ENCODE measurements at regions not wholly inside any gene's neighbourhood (a gene's known extent, or its start where the extent isn't known, plus 50 kb on each side); places are given as distances from the start of the nearest gene placed in this dataset.

DNA sequence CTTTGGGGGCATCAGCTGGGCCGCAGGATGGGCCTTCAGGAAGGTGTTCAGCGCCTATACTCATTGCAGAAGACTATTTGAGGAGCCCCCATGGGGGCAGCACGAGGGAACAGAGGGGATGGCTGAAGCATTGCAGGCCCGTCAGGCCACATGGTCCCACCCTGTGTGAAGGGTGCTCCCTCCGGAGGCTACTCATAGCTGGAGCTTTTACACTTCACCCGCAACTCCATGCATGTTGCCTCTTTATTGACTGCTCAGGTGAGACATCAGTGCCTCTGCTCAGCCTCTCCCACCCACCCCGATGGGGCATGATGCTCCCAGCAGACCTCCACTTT lies 1500.9 kb downstream of the TBC1D22A start:
- in situ Hi-C loops (cut with HindIII; ENCODE audit: low pct_unique_long_range_greater_than_20kb, low sequenced_read_pairs), result no loop called here
- no peak for DNase-seq (ENCODE audit: low read depth, low spot score)

DNA sequence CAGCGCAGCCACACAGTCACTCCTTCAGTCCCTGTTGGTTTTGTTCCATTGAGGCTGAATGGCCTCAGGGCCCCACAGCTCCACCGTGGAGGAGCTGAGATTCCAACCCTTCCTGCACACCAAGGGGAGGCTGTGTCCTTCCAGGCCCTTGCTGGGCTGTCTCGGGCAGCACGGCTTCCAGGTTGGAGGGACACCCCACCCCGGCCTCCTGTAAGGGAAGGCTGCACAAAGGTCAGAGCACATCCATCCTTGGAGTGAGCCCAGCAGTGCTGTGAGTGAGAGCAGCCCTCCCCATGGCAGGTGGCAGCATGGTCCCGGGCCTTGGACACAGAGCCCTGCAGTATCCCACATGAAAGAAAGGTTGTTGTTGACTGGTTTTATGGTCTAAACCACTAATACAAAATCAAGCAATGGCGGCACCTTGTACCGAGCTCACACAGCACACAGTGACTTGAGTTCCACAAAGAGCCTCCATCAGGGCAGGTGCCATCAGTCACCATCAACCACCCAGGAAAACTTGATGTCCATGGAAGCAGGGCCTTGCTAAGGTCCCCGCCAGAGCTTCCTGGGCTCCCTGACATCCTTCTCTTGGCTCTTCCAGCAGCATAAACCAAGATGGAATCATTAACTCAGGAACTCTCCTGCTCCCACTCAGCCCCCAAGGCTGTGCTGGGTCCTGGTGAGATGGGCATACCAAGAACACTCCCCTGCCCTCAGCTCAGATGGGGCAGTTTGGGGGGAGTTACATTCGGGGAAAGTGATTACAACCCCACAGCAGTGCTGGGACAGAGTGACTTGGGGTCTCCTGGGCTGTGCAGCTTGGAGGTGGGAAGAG lies 1500.4 kb downstream of the TBC1D22A start:
- no peak for DNase-seq (ENCODE audit: low read depth, low spot score)
- in situ Hi-C loops (cut with HindIII; ENCODE audit: low pct_unique_long_range_greater_than_20kb, low sequenced_read_pairs), result no loop called here

DNA sequence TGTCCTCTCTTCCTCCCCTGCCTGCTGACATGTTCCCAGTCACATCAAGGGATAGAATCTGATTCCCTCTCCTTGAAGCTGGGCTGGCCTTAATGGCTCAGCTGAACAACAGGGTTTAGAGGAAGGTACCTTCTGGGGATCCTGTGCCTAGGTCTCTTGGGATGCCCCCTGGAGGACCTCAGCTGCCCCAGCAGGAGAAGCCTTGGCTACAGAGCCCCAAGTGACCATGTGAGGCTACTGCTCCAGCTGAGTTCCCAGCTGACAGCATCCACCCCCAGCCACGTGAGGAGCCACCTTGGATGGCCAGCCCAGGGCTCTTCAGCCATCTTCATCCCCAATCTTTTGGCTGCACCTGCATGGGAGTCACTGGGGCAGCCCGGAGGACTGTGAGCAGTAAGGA lies 1499.3 kb downstream of the TBC1D22A start:
- DNase-seq (ENCODE audit: low read depth, low spot score), result no peak
- in situ Hi-C loops (cut with HindIII; ENCODE audit: low pct_unique_long_range_greater_than_20kb, low sequenced_read_pairs), result no loop called here

DNA sequence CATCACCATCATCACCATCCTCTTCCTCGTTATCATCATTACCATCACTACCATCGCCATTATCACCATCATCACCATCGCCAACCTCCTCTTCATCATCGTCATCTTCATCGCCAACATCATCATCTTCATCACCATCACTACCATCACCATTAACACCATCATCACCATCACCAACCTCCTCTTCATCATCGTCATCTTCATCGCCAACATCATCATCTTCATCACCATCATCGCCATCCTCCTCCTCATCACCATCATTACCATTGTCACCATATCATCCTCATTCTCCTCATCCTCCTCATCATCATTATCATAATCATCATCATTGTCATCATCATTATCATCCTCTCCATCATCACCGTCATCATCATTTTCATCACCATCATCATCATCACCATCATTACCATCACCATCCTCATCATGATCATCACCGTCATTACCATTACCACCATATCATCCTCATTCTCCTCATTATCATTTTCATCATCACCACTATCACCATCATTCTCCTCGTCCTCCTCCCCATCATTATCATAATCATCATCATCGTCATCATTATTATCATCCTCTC lies 1498.7 kb downstream of the TBC1D22A start:
- in situ Hi-C loops (cut with HindIII; ENCODE audit: low pct_unique_long_range_greater_than_20kb, low sequenced_read_pairs), result no loop called here
- DNase-seq (ENCODE audit: low read depth, low spot score), result no peak

DNA sequence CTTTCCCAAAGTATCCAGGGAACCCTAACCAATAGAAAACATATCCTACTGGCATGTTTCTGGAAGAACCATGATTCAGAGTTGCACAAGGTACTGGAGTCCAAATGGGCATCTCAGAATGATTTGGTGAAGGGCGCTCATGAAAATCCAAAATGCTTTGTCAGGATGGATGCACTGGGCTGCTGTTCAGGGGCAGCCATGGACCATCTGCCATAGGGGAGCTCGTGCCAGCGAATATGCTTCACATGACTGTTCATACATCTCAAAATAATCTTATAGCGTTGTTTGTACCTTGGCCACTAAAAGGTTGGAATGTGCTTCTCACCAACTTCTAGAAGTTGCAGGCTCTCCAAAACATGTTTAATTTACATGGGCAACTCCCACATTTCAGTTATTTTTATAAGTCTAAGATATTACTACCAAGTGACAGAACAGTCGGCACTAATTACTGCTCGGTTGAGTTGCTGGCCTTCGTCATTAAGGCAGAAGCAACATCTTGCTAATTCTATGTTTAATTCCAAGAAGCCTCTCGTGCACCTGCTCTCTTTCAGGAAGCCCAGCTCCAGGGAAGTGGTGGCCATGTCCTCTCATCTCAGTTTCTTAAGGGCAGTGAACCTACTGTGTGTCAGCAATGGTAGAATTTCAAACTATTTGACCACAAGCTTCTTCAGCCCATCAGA lies 1497.7 kb downstream of the TBC1D22A start:
- in situ Hi-C loops (cut with HindIII; ENCODE audit: low pct_unique_long_range_greater_than_20kb, low sequenced_read_pairs), result no loop called here
- DNase-seq (ENCODE audit: low read depth, low spot score), result no peak

DNA sequence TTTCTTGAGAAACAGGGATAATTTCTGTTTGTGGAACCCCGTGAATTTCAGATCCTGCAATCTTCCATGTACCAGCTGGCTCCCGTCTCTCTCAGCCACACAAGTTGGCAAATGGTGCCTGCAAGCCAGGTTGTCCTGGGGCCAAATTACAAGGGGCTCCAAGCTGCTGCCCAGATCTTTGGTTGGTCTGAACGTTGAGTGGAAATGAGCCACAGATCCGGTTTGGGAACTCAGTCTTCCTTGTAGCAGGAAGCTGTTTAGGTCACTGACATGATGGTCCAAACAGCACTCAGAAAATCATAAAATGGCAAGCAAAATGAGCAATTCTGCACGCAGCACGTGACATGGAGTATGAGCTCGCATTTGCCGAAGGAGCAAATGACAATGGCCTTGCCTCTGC lies 1496.4 kb downstream of the TBC1D22A start:
- in situ Hi-C loops (cut with HindIII; ENCODE audit: low pct_unique_long_range_greater_than_20kb, low sequenced_read_pairs), result no loop called here
- DNase-seq (ENCODE audit: low read depth, low spot score), result no peak

DNA sequence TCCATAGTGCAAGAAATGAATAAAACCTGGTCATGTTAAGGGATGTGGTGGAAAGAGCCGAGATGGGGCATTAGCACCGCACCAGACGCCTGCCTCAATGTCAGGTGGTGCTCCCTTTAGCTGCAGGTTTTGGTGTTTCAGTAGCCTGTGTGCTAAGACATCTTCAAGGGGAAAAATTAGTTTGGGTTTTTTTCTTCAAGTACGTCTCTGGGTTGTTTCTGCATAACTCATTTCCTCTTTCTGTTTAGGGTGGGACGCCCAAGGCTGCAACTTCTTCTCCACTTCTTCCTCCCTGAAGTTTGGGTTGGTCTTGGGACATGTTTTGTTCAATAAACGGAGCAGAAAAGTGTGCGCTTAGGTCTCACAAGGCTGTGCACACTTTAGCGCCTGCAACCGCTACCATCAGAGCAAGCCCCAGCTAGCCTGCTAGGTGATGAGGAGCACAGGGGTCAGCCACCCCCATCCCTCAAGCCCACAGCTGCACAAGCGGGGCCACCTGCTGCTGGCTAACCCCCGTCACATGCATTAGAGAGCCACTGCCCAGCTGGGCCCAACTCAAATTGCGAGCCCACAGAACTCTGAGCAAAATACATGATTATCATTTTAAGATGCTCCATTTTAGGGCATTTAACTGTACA lies 1495.7 kb downstream of the TBC1D22A start:
- DNase-seq (ENCODE audit: low read depth, low spot score), result no peak
- in situ Hi-C loops (cut with HindIII; ENCODE audit: low pct_unique_long_range_greater_than_20kb, low sequenced_read_pairs), result no loop called here

DNA sequence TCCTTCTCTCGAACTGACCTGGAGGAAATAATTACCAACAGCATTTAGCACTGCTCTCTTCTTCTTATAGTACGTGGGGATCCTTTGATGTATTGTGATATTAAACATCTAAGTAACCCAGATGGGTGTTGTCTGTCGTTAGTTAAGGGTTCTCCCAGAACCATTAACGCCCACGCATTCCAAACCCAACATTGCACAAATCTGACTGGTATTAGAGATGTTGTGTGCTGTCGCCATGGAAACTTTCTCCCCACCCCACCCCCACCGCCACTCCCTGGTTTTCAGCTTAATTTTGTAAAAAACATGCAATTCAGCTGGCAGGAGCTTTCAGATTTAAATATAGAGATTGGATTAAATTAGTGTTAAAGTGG lies 1495.2 kb downstream of the TBC1D22A start:
- no peak for DNase-seq (ENCODE audit: low read depth, low spot score)
- in situ Hi-C loops (cut with HindIII; ENCODE audit: low pct_unique_long_range_greater_than_20kb, low sequenced_read_pairs), result no loop called here

DNA sequence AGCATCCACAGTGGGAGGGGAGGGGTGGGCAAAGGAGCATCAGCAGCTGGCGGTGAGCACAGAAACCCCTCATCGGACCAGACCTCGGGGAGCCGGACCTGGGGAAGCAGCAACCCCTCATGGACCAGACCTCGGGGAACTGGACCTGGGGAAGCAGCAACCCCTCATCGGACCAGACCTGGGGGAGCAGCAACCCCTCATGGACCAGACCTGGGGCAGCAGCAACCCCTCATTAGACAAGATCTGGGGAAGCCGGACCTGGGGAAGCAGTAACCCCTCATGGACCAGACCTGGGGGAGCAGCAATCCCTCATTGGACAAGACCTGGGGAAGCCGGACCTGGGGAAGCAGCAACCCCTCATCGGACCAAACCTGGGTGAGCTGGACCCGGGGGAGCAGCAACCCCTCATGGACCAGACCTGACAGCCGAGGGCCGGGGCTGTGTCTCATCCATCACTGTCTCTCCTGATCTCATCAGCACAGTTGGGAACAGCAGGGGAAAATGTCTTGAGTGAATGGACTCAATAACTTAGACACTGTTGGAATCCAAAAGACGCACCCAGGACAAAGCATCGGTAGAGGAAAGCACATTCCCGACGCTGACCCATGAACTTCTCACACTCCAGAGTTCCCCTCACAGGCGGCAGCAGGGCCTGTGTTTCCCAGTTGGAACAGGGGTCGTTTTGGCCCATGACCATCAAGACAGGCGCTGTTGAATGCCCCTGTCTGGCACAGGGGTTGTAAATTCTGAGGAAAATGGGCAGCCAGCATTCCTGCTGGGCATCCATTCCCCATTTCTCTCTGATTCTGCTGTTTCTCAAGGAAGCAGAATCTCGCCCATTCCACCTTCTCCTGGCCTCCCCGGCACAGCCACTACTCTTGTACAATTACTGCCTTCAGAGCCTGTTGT lies 1494.6 kb downstream of the TBC1D22A start:
- in situ Hi-C loops (cut with HindIII; ENCODE audit: low pct_unique_long_range_greater_than_20kb, low sequenced_read_pairs), result no loop called here
- no peak for DNase-seq (ENCODE audit: low read depth, low spot score)

DNA sequence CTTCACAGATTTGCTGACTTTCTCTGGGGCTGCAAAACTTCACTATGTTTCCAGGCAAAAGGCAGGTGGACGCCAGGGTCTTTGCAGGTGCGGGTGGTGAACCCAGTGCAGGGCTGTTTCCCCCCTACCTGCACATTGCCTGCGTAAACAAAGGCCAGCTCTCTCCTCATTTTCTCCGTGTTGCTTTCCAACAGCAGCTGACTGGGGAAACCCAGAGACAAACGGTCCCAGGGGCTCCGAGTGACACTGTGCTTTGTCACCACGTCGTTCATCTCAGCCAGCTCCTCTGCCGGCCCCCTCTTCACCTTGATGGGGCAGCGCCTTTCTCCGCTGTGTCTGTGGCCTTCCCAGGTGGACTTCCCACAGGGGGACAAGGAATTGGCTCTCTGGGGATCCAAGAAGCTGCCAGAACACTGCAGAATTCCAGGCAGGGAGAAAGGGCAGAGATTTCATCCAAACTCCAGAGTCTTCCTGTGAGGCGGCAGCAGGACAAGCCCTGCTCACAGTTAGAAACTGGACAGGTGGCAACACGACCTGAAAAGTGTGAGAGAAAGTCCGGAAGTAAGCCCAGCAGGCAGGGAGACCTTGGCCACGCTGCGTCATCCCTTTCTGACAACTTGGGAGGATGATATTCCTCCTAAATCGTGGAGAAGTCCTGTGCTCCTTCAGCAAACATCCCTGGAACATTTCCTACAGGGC lies 1493.7 kb downstream of the TBC1D22A start:
- no peak for DNase-seq (ENCODE audit: low read depth, low spot score)
- in situ Hi-C loops (cut with HindIII; ENCODE audit: low pct_unique_long_range_greater_than_20kb, low sequenced_read_pairs), result no loop called here

DNA sequence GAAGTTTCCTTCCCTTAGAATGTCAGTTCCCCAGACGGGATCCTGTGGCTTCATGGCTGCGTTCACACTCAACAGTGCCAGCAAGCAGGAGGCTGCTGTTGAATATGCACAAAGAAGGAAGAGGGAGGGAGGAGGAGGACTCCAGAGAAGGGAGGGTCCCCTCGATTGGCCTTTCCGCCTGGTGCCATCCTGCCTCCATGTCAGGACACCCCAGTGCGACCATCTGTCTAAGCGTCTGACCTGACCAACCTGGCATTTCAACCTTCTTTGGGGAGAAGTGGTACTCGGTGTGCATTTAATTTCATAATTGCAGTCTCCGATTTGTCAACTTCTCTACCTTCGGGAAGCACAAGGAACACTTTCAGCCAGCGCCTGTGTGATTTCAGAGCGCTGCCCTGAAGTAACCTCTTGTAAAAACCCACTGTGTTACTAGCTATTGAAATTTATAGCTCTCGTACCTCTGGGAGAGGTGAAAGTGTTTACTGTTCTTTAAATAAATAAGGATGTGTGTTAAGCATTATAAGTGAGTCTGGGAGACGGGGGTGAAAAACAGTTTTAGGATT lies 1491.9 kb downstream of the TBC1D22A start:
- DNase-seq (ENCODE audit: low read depth, low spot score), result no peak
- in situ Hi-C loops (cut with HindIII; ENCODE audit: low pct_unique_long_range_greater_than_20kb, low sequenced_read_pairs), result no loop called here

DNA sequence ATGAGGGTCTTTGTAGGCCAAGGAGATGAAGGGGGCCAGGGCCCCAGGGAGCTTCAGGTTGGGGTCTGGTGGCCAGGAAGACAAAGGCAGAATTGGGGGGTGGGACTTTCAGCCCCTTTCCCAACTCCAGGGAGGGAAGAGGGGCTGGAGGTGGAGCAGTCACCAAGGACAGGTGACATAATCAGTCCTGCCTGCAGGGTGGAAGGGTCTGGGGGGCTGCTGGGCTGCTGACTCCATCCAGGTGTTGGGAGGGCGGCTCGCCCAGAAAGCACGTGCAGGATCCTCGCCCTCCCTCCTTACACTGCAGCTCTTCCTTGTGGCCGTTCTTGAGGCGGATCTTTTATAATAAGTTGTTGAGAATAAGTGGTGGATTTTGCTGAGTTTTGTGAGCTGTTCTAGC lies 1491.1 kb downstream of the TBC1D22A start:
- no peak for DNase-seq (ENCODE audit: low read depth, low spot score)
- in situ Hi-C loops (cut with HindIII; ENCODE audit: low pct_unique_long_range_greater_than_20kb, low sequenced_read_pairs), result no loop called here

DNA sequence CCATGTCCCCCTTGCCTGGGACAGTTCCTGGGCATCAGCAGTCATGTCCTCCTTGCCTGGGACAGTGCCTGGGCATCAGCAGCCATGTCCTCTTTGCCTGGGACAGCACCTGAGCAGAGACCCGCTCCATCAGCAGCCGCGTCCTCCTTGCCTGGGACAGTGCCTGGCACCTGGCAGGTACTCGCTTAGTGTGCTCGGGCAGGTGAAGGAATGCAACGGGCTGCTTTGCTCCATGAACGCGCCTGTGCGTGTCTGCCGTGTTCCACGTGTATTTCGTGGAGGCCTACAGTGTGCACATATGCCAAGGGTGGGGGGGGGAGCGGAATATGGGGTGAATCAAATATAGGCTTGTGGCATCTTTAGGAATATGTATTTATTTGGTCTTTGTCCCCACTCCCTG lies 1490.7 kb downstream of the TBC1D22A start:
- DNase-seq (ENCODE audit: low read depth, low spot score), result no peak
- in situ Hi-C loops (cut with HindIII; ENCODE audit: low pct_unique_long_range_greater_than_20kb, low sequenced_read_pairs), result no loop called here

DNA sequence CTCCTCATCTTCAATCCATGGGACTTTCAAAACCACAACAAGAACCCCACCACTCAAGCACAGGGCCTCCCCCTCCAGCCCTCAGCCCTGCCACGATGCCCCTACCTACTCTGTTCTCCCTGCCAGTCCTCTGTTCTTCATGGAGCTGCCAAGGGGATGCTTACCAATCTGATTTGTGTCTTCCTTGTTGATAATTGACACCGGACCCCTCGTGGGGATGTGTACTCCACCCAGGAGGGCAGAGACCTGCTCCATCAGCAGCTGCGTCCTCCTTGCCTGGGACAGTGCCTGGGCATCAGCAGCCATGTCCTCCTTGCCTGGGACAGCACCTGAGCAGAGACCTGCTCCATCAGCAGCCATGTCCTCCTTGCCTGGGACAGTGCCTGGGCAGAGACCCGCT lies 1489.2 kb downstream of the TBC1D22A start:
- in situ Hi-C loops (cut with HindIII; ENCODE audit: low pct_unique_long_range_greater_than_20kb, low sequenced_read_pairs), result no loop called here
- DNase-seq (ENCODE audit: low read depth, low spot score), result no peak

DNA sequence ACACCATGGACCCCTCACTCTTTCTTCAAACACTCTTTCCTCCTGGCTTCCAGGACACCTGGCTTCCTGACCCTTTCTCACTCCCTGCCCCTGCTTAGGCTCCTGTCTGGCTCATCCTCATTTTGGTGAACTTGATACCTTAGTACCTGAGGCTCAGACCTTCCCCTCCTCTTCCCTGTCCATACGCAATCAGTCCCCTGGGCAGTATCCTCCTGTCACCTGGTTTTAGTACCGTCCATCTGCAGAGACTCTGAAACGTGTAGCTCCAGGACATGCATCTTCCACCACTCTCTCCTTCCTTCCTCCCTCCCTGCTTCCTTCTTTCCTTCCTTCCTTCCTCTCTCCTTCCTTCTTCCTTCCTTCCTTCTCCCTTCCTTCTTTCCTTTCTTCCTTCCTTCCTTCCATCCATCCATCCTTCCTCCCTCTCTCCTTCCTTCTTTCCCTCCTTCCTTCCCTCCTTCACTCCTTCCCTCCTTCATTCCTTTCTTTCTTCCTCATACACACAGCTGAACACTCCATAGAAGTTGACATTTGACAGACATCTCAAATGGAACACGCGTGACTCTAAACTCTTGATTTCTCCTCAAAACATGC lies 1488.6 kb downstream of the TBC1D22A start:
- DNase-seq (ENCODE audit: low read depth, low spot score), result no peak

DNA sequence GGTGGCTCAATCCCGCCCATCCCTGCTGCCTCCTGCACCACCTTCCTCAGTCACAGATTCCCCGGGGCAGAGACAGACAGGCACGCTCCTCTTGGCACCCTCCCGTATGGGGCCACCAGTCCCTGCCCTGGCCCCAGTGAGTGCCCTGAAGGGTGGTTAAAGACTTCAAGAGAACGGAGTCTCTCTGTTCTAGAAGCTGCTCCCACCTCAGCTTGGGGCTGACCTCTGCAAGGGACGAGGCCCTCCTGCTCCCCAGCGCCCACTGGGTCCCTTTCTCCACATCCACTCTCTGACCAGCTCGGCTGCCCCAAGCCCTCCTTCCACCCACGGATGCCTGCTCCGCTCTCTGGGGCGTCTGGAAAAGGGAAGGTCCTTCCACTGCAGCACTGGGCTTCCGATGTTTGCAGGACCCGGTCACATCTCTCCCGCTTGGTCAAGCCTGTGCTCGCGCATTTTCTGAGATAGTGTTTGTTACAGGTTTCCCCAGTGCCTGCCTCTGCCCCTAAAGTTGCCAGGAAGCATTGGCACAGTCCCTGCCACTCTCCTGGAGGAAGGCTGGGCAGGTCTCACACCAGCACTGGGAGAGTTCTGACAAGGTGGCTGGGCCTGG lies 1487.9 kb downstream of the TBC1D22A start:
- in situ Hi-C loops (cut with HindIII; ENCODE audit: low pct_unique_long_range_greater_than_20kb, low sequenced_read_pairs), result no loop called here
- DNase-seq (ENCODE audit: low read depth, low spot score), result no peak

More for the DNA sequence above, 1488.6 kb downstream of the TBC1D22A start:
- in situ Hi-C loops (cut with HindIII; ENCODE audit: low pct_unique_long_range_greater_than_20kb, low sequenced_read_pairs), result no loop called here

Data from SK-MEL-5 (cell line).